Heart left ventricle (tissue), 16 donors: ENCODE measurements at regions not wholly inside any gene's neighbourhood (a gene's known extent, or its start where the extent isn't known, plus 50 kb on each side); places are given as distances from the start of the nearest gene placed in this dataset.
A peak's percentile ranks its signal among the peaks of the same experiment; 100 is the strongest.

Source experiments
- ATAC-seq, 4 donors: fragments of 200-7000 bp; cut with Tn5 transposase; one replicate each; pipeline ENCODE4 v1.9.1; 2020 to 2022; ENCODE audit warnings: moderate library complexity in 4 of 4, mild to moderate bottlenecking in 3 of 4, moderate number of reproducible peaks in 1 of 4
- DNase-seq, 5 donors: peaks; one replicate each; pipeline ENCODE4 v3.0.0-alpha.2; 2020
- H3K27ac ChIP-seq, 12 donors: fragments of 200-600 bp; sonication (generic) in 4 of 12; one replicate each; pipeline versions ENCODE4 v1.5.0 to v1.8.0; 2016 to 2022; ENCODE audit warnings: mild to moderate bottlenecking in 2 of 12
- H3K27me3 ChIP-seq, 9 donors: fragments of 200-600 bp; sonication (generic) in 2 of 9; one replicate each; pipeline versions ENCODE4 v1.5.1 to v1.8.0; 2016 to 2022; ENCODE audit warnings: mild to moderate bottlenecking in 3 of 9
- H3K36me3 ChIP-seq, 9 donors: fragments of 200-600 bp; sonication (generic) in 2 of 9; one replicate each; pipeline versions ENCODE4 v1.5.0 to v1.8.0; 2018 to 2022; ENCODE audit warnings: mild to moderate bottlenecking in 2 of 9
- H3K4me1 ChIP-seq, 12 donors: fragments of 200-600 bp; sonication (generic) in 4 of 12; one replicate each; pipeline versions ENCODE4 v1.5.0 to v1.8.0; 2016 to 2022; ENCODE audit warnings: mild to moderate bottlenecking in 3 of 12
- H3K4me3 ChIP-seq, 12 donors: fragments of 200-600 bp; sonication (generic) in 4 of 12; one replicate each; pipeline versions ENCODE4 v1.5.0 to v1.8.0; 2017 to 2022; ENCODE audit warnings: mild to moderate bottlenecking in 9 of 12, moderate library complexity in 4 of 12
- H3K9me3 ChIP-seq, 12 donors: fragments of 200-600 bp; sonication (generic) in 4 of 12; one replicate each; pipeline versions ENCODE4 v1.5.0 to v1.8.0; 2016 to 2022; ENCODE audit warnings: mild to moderate bottlenecking in 1 of 12
- CTCF ChIP-seq, 12 donors: fragments of 200-600 bp; sonication (generic) in 4 of 12; IDR thresholded peaks; one replicate each; pipeline versions ENCODE4 v1.5.0 to v1.8.0; 2018 to 2022; ENCODE audit warnings: antibody characterized with exemption in 12 of 12, mild to moderate bottlenecking in 5 of 12
- POLR2A ChIP-seq, 2 donors: fragments of 450-650 bp; IDR thresholded peaks; one replicate each; pipeline ENCODE4 v1.6.1; 2017; ENCODE audit warnings: antibody characterized with exemption in 2 of 2, mild to moderate bottlenecking in 2 of 2, moderate library complexity in 2 of 2
- WGBS, 4 donors: extraction: QIAGEN DNeasy Blood & Tissue Kit in 2 of 4; methylation state at CpG; one replicate each; pipeline versions ENCODE4 v1.1.5 to v1.1.7; 2013 to 2018; 5-methylcytosine and 5-hydroxymethylcytosine counted together
- intact Hi-C, 10 donors: fragments of 100-400 bp; cut with DNase I; formaldehyde crosslinking; loops; one replicate each; pipeline versions ENCODE4 v1.11.1 to v1.14.2; 2022
- donor health status: ischemic (EF 13 %, LVEDD 7.1; RV severe dilation, severe dysfunction).
- donor health status: healthy with polysubstance abuse.
- donor health status: DM: no; HTN: yes; CAD: no.
- donor health status: DM: no; HTN: no; CAD: no.
- donor health status: ischemic (EF 25% LVEDD 6.9; RV normal size, moderate dysfunction).
- donor health status: ischemic (EF 25% LVEDD 5.7; RV mildly dilated, moderate dysfunction).
- donor health status: healthy.
- donor health status: DM: yes; HTN: yes; CAD: no.
- donor health status: ischemic (EF 35%, LVEDD 5.7; RV mildly dilated, moderate dysfunction).
- donor health status: nonischemic (EF 11% LVEDD 7.7; RV severe dilation, severe dysfunction).
- donor health status: DM: yes; HTN: yes; CAD: no.
- donor health status: PGD.
- donor health status: ischemic (EF 29% LVEDD 5.4; RV normal size, mild dysfunction).
- donor health status: nonischemic (EF 23%, LVEDD 6.1; RV moderate dilation, normal function).

- no peak for ATAC-seq
- no peak for TF ChIP-seq POLR2A (IDR thresholded peaks at IDR 0.05)
- TF ChIP-seq CTCF (IDR thresholded peaks at IDR 0.05) = no peak
- Histone ChIP-seq H3K9me3 (no peaks in the 10 kb centered on the region), H3K4me3 (no peak overlapping the region), H3K27me3 (no peaks in the 10 kb centered on the region), H3K27ac (no peak overlapping the region), H3K4me1 (no peaks in the 10 kb centered on the region), H3K36me3 (no peaks in the 10 kb centered on the region)
- intact Hi-C loops = no loop called here
- no peak for DNase-seq
- 76 to 85% (median 84%) methylated on average over 2 of the region's 2 CpGs for WGBS, 4 donors
Observed at GRCh38 chr4:23348789-23349498, 540.9 kb downstream of the PPARGC1A start.

- no peak for DNase-seq
Observed at GRCh38 chr4:23337292-23337691, 552.6 kb downstream of the PPARGC1A start.

GRCh38 chr4:23333946-23334878 lies 555.6 kb downstream of the PPARGC1A start:
- no peaks in the 10 kb centered on the region for H3K36me3 ChIP-seq
- DNase-seq (no peak), ATAC-seq (peak in 3 of 4 donors; percentile 41 to 89 (median 83))
- H3K27me3 ChIP-seq = no peaks in the 10 kb centered on the region
- peaks cover 0 to 24% (median 2%) of the 10 kb centered on the region in 12 donors for H3K4me1 ChIP-seq
- no peak overlapping the region for H3K4me3 ChIP-seq
- peak overlapping the region in 2 of 12 donors; percentile 36 to 43 for H3K27ac ChIP-seq
- TF ChIP-seq POLR2A (IDR thresholded peaks at IDR 0.05) (no peak), CTCF (IDR thresholded peaks at IDR 0.05) (no peak)
- intact Hi-C loops = loop anchor here in 1 of 10 donors (10.0 kb wide), 1 partner anchor 199 kb away; no protein-coding TSS in a partner anchor
- 21 to 34% (median 31%) methylated on average over 5 of the region's 5 CpGs for WGBS, 4 donors
- H3K9me3 ChIP-seq = no peaks in the 10 kb centered on the region

More at GRCh38 chr4:23337292-23337691, 552.6 kb downstream of the PPARGC1A start:
- WGBS, 4 donors = 47 to 58% (median 51%) methylated on average over 2 of the region's 2 CpGs
- peaks cover 0 to 24% (median 2%) of the 10 kb centered on the region in 12 donors for H3K4me1 ChIP-seq
- no peaks in the 10 kb centered on the region for H3K27me3 ChIP-seq
- H3K36me3 ChIP-seq = no peaks in the 10 kb centered on the region
- no peak overlapping the region for H3K4me3 ChIP-seq
- ATAC-seq = no peak
- no peak overlapping the region for H3K27ac ChIP-seq
- H3K9me3 ChIP-seq = no peaks in the 10 kb centered on the region
- TF ChIP-seq CTCF (IDR thresholded peaks at IDR 0.05) = peak in 8 of 12 donors; percentile 4 to 23 (median 14)
- no peak for TF ChIP-seq POLR2A (IDR thresholded peaks at IDR 0.05)
- intact Hi-C loops = loop anchor here in 1 of 10 donors (10.0 kb wide), 1 partner anchor 202 kb away; no protein-coding TSS in a partner anchor

- TF ChIP-seq CTCF (IDR thresholded peaks at IDR 0.05) (no peak), POLR2A (IDR thresholded peaks at IDR 0.05) (no peak)
- ATAC-seq (peak in 2 of 4 donors; percentile 45 to 72), DNase-seq (no peak)
- H3K4me1 ChIP-seq = peaks cover 0 to 24% (median 2%) of the 10 kb centered on the region in 12 donors
- H3K9me3 ChIP-seq = no peaks in the 10 kb centered on the region
- no peak overlapping the region for H3K4me3 ChIP-seq
- intact Hi-C loops = loop anchor here in 1 of 10 donors (10.0 kb wide), 1 partner anchor 199 kb away; no protein-coding TSS in a partner anchor
- H3K27me3 ChIP-seq = no peaks in the 10 kb centered on the region
- 74 to 79% (median 76%) methylated on average over 5 of the region's 5 CpGs for WGBS, 4 donors
- no peaks in the 10 kb centered on the region for H3K36me3 ChIP-seq
- H3K27ac ChIP-seq = peak overlapping the region in 2 of 12 donors; percentile 36 to 43
Observed at GRCh38 chr4:23333556-23333945, 556.3 kb downstream of the PPARGC1A start.
